ENCODE measurements at regions not wholly inside any gene's neighbourhood (a gene's known extent, or its start where the extent isn't known, plus 50 kb on each side); places are given as distances from the start of the nearest gene placed in this dataset.
"Not testable (repeated sequence)": the region's sequence is repeated elsewhere in the genome, so short reads cannot be mapped to it uniquely, and the experiment has no call there.

GRCh38 chr12:67893022-67893580 lies 96.1 kb upstream of the IFNG-AS1 start:
- no peaks in the 10 kb centered on the region for H3K27me3 ChIP-seq (ENCODE audit: control insufficient read depth in 1 of 2, insufficient read depth in 2 of 2, low read length in 1 of 2)
- no peak for DNase-seq
- H3K9me3 ChIP-seq (ENCODE audit: control insufficient read depth, low read length), result no peaks in the 10 kb centered on the region
- peaks cover 0 to 2% of the 10 kb centered on the region in 2 donors for H3K4me1 ChIP-seq (ENCODE audit: control insufficient read depth in 1 of 2, insufficient read depth in 2 of 2, low read length in 2 of 2)
- no peak overlapping the region for H3K4me3 ChIP-seq (ENCODE audit: low read length in 2 of 2)
- intact Hi-C loops (cut with DNase I), result no loop called here
- H3K27ac ChIP-seq (ENCODE audit: low read depth in 1 of 2, low read length in 2 of 2), result peak overlapping the region in 1 of 2 donors; percentile 48
- 47 to 49% methylated on average over 7 of the region's 7 CpGs for WGBS, 2 donors
- no peaks in the 10 kb centered on the region for H3K36me3 ChIP-seq (ENCODE audit: control insufficient read depth in 1 of 2, insufficient read depth in 2 of 2, low read length in 1 of 2)
- ATAC-seq (ENCODE audit: low FRiP score), result peak; percentile 57

- H3K4me1 ChIP-seq (ENCODE audit: control insufficient read depth in 1 of 2, insufficient read depth in 2 of 2, low read length in 2 of 2); intact Hi-C loops (cut with DNase I); H3K36me3 ChIP-seq (ENCODE audit: control insufficient read depth in 1 of 2, insufficient read depth in 2 of 2, low read length in 1 of 2); H3K4me3 ChIP-seq (ENCODE audit: low read length in 2 of 2); H3K27ac ChIP-seq (ENCODE audit: low read depth in 1 of 2, low read length in 2 of 2); DNase-seq; H3K27me3 ChIP-seq (ENCODE audit: control insufficient read depth in 1 of 2, insufficient read depth in 2 of 2, low read length in 1 of 2); H3K9me3 ChIP-seq (ENCODE audit: control insufficient read depth, low read length); ATAC-seq (ENCODE audit: low FRiP score): not testable (repeated sequence)
- 86 to 87% methylated on average over 13 of the region's 13 CpGs for WGBS, 2 donors
These were observed 88.8 kb upstream of the IFNG-AS1 start for GRCh38 chr12:67900418-67900817.

- Histone ChIP-seq H3K27me3 (ENCODE audit: control insufficient read depth in 1 of 2, insufficient read depth in 2 of 2, low read length in 1 of 2) (no peaks in the 10 kb centered on the region), H3K27ac (ENCODE audit: low read depth in 1 of 2, low read length in 2 of 2) (no peak overlapping the region), H3K4me3 (ENCODE audit: low read length in 2 of 2) (no peak overlapping the region), H3K9me3 (ENCODE audit: control insufficient read depth, low read length) (no peaks in the 10 kb centered on the region), H3K36me3 (ENCODE audit: control insufficient read depth in 1 of 2, insufficient read depth in 2 of 2, low read length in 1 of 2) (no peaks in the 10 kb centered on the region), H3K4me1 (ENCODE audit: control insufficient read depth in 1 of 2, insufficient read depth in 2 of 2, low read length in 2 of 2) (peaks cover 0 to 2% of the 10 kb centered on the region in 2 donors)
- DNase-seq, result no peak
- intact Hi-C loops (cut with DNase I), result no loop called here
- WGBS, 2 donors, result 39 to 53% methylated on average over 4 of the region's 4 CpGs
- ATAC-seq (ENCODE audit: low FRiP score), result no peak
These were observed 80.1 kb upstream of the IFNG-AS1 start for GRCh38 chr12:67909091-67909531.

DNA sequence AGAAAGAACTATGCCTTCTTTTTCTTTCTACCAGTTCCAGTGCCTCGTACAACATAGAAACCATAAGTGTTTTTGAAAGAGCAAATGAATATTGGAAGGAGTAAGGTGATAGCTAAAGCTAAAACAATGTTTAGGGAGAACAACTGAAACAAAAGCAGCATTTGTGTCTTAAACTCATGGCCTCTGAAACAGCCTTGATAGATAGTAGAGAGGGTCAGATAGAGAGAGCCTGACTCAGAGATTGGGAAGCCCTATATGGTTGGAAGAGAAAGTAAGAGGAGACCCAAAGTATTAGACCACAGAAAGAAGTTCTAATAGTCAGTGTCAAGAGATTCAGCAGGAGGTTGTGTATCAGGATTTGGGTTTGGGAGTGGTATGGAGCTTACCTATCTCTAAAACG lies 79.6 kb upstream of the IFNG-AS1 start:
- no peak overlapping the region for H3K4me3 ChIP-seq (ENCODE audit: low read length in 2 of 2)
- ATAC-seq (ENCODE audit: low FRiP score), result no peak
- peaks cover 0 to 2% of the 10 kb centered on the region in 2 donors for H3K4me1 ChIP-seq (ENCODE audit: control insufficient read depth in 1 of 2, insufficient read depth in 2 of 2, low read length in 2 of 2)

GRCh38 chr12:67910360-67911274 lies 78.6 kb upstream of the IFNG-AS1 start:
- peaks cover 0 to 2% of the 10 kb centered on the region in 2 donors for H3K4me1 ChIP-seq (ENCODE audit: control insufficient read depth in 1 of 2, insufficient read depth in 2 of 2, low read length in 2 of 2)
- no peak for ATAC-seq (ENCODE audit: low FRiP score)
- H3K9me3 ChIP-seq (ENCODE audit: control insufficient read depth, low read length), result no peaks in the 10 kb centered on the region
- intact Hi-C loops (cut with DNase I), result loop anchor here in 1 of 2 donors (2.0 kb wide), 1 partner anchor 68 kb away; no protein-coding TSS in a partner anchor
- H3K4me3 ChIP-seq (ENCODE audit: low read length in 2 of 2), result peak overlapping the region in 1 of 2 donors; percentile 34
- no peak overlapping the region for H3K27ac ChIP-seq (ENCODE audit: low read depth in 1 of 2, low read length in 2 of 2)
- 21 to 26% methylated on average over 14 of the region's 14 CpGs for WGBS, 2 donors
- H3K27me3 ChIP-seq (ENCODE audit: control insufficient read depth in 1 of 2, insufficient read depth in 2 of 2, low read length in 1 of 2), result no peaks in the 10 kb centered on the region
- DNase-seq, result no peak
- no peaks in the 10 kb centered on the region for H3K36me3 ChIP-seq (ENCODE audit: control insufficient read depth in 1 of 2, insufficient read depth in 2 of 2, low read length in 1 of 2)

More for the DNA sequence above, 79.6 kb upstream of the IFNG-AS1 start:
- WGBS, 2 donors, result 81 to 94% methylated on average over 2 of the region's 2 CpGs
- DNase-seq, result no peak
- intact Hi-C loops (cut with DNase I), result loop anchor here in 1 of 2 donors (2.0 kb wide), 1 partner anchor 67 kb away; no protein-coding TSS in a partner anchor
- Histone ChIP-seq H3K27ac (ENCODE audit: low read depth in 1 of 2, low read length in 2 of 2) (no peak overlapping the region), H3K36me3 (ENCODE audit: control insufficient read depth in 1 of 2, insufficient read depth in 2 of 2, low read length in 1 of 2) (no peaks in the 10 kb centered on the region), H3K27me3 (ENCODE audit: control insufficient read depth in 1 of 2, insufficient read depth in 2 of 2, low read length in 1 of 2) (no peaks in the 10 kb centered on the region), H3K9me3 (ENCODE audit: control insufficient read depth, low read length) (no peaks in the 10 kb centered on the region)

- intact Hi-C loops (cut with DNase I), result loop anchor here in 1 of 2 donors (2.0 kb wide), 1 partner anchor 68 kb away; no protein-coding TSS in a partner anchor
- DNase-seq (no peak), ATAC-seq (ENCODE audit: low FRiP score) (no peak)
- 5 to 6% methylated on average over 5 of the region's 5 CpGs for WGBS, 2 donors
- Histone ChIP-seq H3K27me3 (ENCODE audit: control insufficient read depth in 1 of 2, insufficient read depth in 2 of 2, low read length in 1 of 2) (no peaks in the 10 kb centered on the region), H3K36me3 (ENCODE audit: control insufficient read depth in 1 of 2, insufficient read depth in 2 of 2, low read length in 1 of 2) (no peaks in the 10 kb centered on the region), H3K4me1 (ENCODE audit: control insufficient read depth in 1 of 2, insufficient read depth in 2 of 2, low read length in 2 of 2) (peaks cover 0 to 2% of the 10 kb centered on the region in 2 donors), H3K9me3 (ENCODE audit: control insufficient read depth, low read length) (no peaks in the 10 kb centered on the region), H3K27ac (ENCODE audit: low read depth in 1 of 2, low read length in 2 of 2) (peak overlapping the region in 1 of 2 donors; percentile 20), H3K4me3 (ENCODE audit: low read length in 2 of 2) (peak overlapping the region in 1 of 2 donors; percentile 34)
These were observed 78.0 kb upstream of the IFNG-AS1 start for GRCh38 chr12:67911275-67911600.

DNA sequence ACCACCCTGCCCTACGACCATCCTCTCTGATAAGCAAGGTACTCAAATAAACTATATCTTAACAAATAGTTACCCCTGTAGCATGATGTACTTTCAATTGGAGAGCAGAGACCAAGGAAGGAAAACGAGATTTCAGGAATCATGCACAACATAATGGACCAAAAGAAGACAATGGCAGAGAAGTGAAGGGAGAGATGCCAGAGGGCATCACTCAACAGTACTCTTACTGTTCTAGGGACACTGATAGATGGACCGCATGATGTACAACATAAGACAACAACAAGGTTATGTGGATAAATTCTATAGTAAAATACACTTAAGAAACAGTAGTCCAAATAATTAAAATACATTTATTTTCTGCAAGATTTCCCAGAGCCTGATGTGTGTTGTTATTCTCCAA lies 77.5 kb upstream of the IFNG-AS1 start:
- no peak for DNase-seq
- peaks cover 0 to 2% of the 10 kb centered on the region in 2 donors for H3K4me1 ChIP-seq (ENCODE audit: control insufficient read depth in 1 of 2, insufficient read depth in 2 of 2, low read length in 2 of 2)
- H3K36me3 ChIP-seq (ENCODE audit: control insufficient read depth in 1 of 2, insufficient read depth in 2 of 2, low read length in 1 of 2), result no peaks in the 10 kb centered on the region
- no peak for ATAC-seq (ENCODE audit: low FRiP score)
- WGBS, 2 donors, result 54 to 64% methylated on average over 3 of the region's 3 CpGs
- H3K9me3 ChIP-seq (ENCODE audit: control insufficient read depth, low read length), result peaks cover 2% of the 10 kb centered on the region
- H3K27me3 ChIP-seq (ENCODE audit: control insufficient read depth in 1 of 2, insufficient read depth in 2 of 2, low read length in 1 of 2), result no peaks in the 10 kb centered on the region
- intact Hi-C loops (cut with DNase I), result loop anchor here in 1 of 2 donors (2.0 kb wide), 1 partner anchor 69 kb away; no protein-coding TSS in a partner anchor
- H3K27ac ChIP-seq (ENCODE audit: low read depth in 1 of 2, low read length in 2 of 2), result no peak overlapping the region
- H3K4me3 ChIP-seq (ENCODE audit: low read length in 2 of 2), result no peak overlapping the region

DNA sequence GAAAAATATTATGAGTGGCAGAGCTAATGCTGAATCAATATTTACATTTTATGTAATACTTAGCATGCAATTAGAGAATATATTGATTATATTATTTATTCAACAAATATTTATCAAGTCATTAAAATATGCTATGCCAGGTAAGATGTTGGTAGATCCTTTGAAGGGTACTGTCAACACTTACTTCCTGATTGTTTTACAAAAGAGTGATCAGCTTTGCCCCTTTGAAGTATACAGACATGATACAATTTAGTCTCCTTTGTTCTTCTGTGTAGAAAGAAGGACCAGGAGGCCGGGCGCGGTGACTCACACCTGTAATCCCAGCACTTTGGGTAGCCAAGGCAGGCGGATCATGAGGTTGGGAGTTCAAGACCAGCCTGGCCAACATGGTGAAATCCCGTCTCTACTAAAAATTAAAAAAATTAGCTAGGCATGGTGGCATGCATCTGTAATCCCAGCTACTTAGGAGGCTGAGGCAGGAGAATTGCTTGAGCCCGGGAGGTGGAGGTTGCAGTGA lies 73.9 kb upstream of the IFNG-AS1 start:
- Histone ChIP-seq H3K4me3 (ENCODE audit: low read length in 2 of 2) (no peak overlapping the region), H3K4me1 (ENCODE audit: control insufficient read depth in 1 of 2, insufficient read depth in 2 of 2, low read length in 2 of 2) (peaks cover 0 to 2% of the 10 kb centered on the region in 2 donors), H3K27ac (ENCODE audit: low read depth in 1 of 2, low read length in 2 of 2) (no peak overlapping the region), H3K36me3 (ENCODE audit: control insufficient read depth in 1 of 2, insufficient read depth in 2 of 2, low read length in 1 of 2) (no peaks in the 10 kb centered on the region), H3K9me3 (ENCODE audit: control insufficient read depth, low read length) (peaks cover 2% of the 10 kb centered on the region), H3K27me3 (ENCODE audit: control insufficient read depth in 1 of 2, insufficient read depth in 2 of 2, low read length in 1 of 2) (no peaks in the 10 kb centered on the region)
- ATAC-seq (ENCODE audit: low FRiP score) (no peak), DNase-seq (no peak)
- intact Hi-C loops (cut with DNase I), result no loop called here
- WGBS, 2 donors, result 92 to 97% methylated on average over 6 of the region's 6 CpGs

Data from aorta (tissue), 5 donors.